ENCODE measurements at regions not wholly inside any gene's neighbourhood (a gene's known extent, or its start where the extent isn't known, plus 50 kb on each side); places are given as distances from the start of the nearest gene placed in this dataset.
"Not testable (repeated sequence)": the region's sequence is repeated elsewhere in the genome, so short reads cannot be mapped to it uniquely, and the experiment has no call there.

DNA sequence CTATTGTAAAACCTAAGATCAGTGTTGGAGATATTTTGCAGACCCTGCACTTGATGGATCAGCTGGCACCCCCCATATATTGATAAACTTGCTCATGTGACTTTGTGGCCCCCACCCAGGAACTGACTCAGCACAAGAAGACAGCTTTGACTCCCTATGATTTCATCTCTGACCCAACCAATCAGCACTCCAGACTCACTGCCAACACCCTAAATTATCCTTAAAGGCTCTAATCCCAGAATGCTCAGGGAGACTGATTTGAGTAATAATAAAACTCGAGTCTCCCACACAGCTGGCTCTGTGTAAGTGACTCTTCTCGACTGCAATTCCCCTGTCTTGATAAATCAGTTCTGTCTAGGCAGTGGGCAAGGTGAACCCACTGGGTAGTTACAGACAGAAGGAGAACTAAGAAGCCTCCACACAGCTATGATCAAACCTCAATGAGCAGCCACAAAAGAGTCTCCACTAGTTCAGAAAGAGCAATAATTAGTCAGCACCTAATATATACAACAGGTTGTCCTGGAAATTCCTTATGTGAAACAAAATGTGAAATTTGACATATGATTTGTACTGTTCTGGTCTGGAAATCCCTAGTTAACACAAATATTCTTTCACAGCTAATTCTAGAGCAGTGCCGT is 52.2 kb downstream of the ACTL7B start:
- DNase-seq, result no peak

DNA sequence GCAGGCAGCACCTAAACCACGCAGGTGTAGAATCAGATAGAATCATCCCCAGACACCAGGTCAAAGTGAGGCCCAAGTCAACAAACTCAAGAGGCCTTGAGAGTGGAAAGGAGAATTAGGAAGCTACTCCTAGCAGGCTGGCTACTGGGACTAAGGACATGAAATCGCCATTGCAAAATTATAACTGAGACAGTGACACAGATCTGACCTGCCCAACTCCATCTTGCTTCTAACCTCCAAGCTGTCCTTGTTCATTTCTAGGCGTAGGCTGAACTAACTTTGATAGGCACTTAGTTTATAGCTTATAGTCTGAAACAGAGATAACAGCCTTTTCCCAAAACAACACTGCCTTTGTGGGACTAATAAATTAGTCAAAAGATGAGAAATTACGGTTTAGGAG is 52.8 kb downstream of the ACTL7B start:
- DNase-seq, result no peak

DNA sequence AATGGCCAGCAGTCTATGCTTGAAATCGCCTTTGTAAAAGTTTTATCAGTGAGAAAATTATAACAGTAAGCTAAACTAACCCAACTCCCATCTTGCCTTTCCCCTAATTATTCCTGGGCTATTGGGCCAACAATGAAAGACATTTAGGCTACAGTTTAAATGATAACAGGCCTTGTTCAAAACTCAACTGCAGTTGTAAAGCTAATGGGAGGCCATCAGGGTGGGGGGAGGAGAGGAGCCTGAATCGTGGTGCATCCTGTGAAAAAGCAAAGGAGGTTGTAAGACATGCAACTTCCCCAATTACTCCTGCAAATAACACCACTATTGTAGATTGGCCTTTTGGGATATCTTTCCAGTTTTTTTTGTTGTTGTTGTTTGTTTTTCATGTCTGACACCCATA is 53.8 kb downstream of the ACTL7B start:
- no peak for DNase-seq

DNA sequence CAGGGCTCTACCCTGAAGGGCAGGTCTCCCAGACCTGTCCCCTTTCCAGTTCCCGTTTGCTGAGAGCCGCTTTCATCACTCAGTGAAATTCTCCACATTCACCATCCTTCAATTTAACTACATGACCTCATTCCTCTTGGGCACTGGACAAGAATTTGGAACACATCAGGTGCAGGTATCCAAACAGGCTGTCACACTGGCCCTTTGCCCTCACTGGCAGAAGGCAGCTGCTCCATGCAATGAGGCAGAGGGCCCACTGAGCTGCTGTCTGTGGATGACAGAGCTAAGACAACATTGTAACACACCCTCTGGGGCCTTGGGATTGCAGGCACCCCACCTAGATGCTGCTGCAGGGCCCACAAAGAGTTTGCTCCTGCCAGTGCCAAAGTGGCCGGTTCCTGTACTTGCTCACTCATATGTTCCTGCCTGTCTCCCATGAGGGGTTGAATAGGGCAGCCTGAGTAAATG is 55.1 kb downstream of the ACTL7B start:
- DNase-seq, result no peak

DNA sequence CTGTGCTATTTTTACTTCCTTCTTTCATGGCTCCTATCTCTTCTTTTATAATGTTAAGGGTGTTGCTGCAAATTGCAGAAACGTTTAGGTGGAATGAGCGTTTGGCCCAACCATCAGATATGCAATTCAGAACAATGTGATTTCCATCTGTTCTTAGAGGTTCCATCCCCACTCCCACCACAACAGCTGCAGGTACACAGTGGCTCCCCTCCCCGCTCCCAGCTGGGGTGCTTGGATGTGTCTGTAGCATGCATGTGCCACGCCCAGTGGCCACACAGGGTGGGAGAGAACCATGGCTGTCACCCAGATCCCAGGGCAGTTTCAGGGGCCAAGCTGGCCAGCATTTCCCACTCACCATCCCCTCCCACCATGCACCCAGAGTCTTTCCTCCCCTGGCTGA is 62.2 kb downstream of the ACTL7B start:
- no peak for DNase-seq

DNA sequence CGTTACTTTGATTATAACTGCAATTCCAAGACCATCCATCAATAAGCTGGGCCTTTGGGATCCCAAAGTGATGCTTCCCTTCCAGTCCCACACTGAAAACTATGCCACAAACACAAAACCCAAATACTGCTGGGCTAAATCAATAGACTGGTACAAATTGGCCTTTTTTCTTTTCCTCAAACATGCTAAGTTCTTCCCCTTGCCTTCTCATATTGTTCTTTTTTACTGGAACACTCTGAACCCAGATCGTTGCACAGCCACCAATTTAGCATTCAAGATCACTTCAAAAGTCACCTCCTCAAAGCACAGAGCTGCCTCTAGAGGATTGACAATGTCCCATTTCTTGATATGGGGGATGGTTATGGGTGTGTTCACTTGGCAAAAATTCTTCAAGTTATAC is 66.0 kb downstream of the ACTL7B start:
- no peak for DNase-seq

DNA sequence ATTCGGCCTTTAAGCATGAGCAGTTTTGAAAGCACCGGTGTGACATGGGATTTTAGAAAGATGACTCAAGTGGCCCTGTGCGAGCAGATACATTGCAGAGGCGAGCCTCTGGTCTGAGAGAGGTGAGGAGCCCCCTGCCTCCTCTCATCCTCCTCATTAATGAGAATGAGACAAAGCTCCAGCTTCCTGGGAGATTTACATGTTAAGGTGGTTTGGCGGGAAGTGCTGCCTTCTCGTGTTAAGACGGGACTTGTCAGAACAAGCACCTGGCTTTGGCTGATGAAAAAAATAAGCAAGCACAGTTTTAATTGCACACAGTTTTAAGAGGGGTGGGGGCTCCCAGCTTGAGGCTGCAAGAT is 68.1 kb downstream of the ACTL7B start:
- DNase-seq, result no peak

DNA sequence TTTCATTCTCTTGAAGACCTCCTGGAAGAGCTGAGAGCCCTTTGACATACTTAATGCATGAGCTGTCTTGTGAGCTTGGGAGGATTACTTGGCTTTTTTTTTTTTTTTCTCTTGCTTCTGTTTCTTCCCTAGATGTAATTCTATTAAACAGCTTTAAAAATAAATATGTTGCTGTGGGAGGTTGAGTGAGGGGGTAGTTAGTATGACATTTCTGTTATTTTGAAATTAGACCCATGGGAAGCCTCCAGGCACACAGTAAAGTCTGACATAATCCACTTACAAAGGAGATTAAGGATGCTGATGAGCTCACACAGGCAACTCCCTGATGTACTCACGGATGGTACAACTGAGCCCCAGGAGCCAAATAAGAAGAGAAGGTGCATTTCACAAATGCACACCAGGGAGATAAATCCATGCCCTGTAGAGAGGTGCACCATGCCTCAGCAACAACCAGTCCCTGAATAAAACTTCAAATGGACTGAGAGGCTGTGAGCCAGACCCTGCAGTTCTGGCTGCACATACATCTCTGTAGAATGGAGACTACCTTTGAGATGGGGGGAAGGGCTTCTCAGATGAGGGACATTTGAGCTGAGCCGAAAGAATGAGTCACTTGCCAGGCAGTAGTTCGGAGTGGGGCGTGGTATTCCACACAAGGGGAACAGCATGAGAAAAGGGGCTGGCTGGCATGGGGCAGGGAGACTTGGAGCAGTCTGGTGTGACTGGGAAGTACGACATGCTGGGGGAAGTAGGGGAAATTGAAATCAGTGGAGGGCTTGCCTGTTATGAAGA is 68.7 kb downstream of the ACTL7B start:
- no peak for DNase-seq

DNA sequence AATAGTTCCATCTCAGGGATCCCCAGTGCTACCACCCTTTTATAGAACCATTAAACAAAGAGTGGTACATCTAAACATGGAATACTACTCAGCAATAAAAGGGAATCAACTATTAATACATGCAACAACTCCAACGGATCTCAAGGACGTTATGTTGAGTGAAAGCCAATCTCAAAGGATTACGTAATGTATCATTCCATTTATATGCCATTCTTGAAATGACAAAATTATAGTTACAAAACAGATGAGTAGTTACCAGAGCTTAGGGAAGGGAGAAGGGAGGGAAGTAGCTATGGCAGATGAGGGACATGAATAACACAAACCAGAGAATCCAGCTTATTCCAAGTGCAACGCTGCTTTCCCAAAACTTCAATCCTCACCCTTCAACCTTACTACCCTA is 69.5 kb downstream of the ACTL7B start:
- DNase-seq, result no peak

DNA sequence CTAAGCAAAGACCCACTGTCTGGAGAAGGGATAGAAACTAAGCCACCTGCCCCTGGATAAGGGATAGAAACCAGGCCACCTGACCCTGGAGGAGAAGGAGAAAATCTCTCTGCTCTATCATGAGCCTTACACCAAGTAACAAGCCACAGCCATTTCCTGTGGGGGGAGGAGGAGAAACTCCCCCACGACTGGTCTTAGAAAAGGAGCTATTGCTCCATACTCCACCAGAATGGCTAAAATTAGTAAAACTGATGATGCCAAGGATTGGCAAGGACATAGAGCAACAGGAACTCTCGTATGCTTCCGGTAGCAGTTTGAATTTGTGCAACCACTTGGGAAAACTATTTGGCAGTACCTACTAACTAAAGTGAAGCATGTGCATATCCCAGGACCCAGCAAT is 70.8 kb downstream of the ACTL7B start:
- no peak for DNase-seq

DNA sequence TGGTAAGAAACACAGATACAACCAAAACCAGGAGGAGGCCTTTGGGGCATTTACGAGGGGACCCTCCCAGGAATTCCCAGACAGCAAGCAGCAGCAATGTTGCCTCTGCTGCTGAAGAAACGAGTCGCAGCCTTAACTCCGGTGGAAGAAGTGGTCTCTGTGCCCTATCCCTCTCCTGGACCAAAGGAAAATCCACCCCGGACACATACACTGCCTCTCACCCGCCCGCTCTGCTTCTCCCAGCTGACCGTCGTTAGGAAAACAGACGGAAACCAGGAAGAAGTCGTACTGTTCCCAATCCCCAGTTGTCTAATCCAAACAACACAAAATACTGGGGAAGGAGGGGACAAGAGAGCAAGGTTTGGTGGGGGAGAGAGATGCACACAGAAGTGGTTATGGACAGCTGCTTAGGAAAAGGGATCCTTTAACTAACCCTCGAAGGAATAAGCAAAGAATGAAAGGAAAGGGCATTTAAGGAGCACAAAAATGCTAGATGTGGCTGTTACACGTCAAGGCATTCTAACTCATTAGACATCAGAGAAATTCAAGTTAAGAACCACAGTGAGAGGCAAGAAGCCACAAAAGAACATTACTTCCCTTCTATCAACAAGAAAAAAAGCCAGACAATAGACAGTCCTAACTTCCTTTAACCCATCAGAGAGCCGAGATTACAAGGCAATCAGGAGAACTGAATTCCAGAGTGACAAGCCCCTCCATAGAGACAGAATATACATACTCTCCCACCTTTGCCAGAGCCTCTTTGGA is 71.9 kb downstream of the ACTL7B start:
- DNase-seq, result no peak

DNA sequence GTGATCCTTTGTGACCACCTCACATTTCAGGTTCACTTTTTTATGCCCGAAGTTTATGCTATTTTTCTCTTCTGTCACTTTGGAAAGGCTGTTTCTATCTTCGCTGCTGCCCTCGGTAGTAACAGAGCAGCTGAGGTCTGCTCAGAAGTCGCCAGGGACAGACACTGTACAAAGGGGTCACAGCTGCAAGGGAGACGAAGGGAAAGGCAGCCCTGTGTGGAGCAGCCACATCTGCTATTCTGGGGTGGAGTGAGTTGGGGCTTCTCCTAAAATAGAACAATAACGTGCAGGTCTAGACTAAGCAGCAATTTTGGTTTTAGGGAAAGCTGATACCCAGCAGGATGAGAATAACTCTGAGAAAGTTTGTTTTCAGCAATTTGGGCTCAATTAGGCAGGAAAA is 72.5 kb downstream of the ACTL7B start:
- DNase-seq, result no peak

DNA sequence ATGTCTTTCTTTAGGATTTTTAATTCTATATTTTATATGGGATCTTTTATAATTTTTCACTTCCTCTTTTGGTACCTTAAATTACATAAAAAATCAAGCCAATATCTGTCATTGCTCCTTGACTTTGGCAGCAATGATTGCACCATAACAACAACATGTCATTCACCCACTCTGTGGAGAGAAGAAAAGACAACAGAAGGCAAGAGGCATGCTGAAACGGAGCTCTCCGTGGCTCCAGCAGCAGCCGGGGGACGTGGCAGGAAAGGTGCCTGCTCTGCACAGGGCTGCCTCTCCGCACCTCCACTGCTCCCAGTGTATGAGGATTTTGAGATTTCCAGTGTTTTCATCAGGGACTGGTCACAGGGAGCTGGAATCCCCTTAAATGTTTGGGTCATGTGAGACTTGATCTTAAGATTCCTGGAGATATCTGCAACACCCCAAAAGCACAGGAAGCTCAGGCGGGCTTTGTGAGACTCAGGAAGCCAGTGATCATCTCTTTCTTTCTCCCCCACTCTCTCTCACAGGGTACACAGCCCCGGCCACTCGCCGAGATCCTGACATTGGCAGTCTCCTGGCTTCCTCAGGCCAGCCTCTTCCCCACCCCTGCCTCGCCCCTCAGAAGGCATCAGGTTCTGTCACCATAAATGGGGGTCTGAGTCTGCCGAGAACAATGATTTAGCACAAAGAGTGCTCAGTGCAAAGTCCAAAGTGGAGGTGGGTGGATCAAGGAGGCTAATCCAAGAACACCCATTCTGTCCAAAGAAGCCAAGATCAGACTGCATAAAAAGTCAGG is 74.6 kb downstream of the ACTL7B start:
- DNase-seq, result no peak

DNA sequence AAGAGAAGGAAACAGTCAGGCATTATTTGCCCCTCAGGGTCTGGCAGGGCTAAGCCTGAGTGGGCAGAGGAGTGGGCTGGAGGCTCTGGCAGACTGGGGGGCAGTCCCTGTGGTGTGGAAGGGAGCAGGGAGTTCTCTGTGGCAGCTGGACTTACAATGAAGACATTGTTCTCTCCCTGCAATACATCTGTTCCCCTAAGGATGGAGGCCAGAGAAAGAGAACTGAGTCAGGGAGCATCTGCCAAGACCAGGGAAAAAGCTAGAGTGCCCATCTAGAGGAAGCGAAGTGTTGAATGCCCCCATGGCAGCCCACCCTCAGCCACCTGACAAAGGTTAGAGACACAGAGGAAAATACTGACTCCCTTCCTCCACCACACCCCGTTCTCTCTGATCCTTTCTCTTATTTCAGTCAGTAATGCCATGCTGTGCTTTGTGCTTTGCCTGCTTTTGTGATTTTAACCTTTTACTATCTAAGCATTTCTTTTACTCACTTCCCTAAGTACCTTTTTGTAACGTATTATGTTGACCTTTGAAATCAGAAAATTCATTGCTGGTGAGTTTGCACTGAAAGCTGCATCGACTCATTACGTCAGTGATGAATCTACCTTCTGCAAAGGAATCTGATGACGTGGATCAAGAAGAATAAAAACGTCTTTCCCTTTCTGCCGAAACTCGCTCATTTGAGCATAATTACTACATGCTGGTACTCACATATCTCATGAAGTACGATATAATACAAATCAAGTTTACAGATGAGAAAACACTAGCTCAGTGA is 76.0 kb downstream of the ACTL7B start:
- DNase-seq, result no peak

DNA sequence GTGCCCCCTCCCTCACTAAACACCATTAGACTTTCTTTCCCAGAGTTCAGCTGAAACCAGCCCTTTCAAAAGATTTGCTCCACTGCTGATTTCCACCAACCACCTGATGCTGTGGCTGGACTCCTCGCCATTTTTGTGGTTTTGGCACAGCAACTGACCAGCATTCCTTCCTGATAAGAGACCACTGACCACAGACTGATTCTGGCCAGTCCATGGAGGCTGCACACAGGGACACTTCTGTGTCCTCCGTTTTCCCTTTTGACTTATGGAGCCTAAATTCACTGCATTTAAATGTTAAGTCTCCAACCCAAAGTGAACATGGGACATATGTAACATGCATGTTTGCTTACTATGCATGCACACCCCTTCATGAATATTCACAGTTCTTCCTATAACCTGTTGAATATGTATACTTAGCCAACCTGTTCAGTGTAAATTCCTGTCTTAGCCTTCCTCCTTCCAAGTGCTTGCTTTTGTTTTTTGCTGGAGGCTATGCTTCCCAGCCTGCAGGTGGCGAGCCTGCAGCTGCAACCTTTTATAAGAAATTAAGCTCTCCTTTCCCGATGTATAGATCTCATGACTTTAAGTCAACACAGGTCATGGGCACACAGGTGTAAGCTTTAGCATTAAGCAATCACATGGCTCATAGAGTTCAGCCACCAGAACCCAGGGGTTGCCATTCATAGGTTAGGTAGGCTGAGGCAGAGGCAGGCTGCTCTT is 78.7 kb downstream of the ACTL7B start:
- no peak for DNase-seq

DNA sequence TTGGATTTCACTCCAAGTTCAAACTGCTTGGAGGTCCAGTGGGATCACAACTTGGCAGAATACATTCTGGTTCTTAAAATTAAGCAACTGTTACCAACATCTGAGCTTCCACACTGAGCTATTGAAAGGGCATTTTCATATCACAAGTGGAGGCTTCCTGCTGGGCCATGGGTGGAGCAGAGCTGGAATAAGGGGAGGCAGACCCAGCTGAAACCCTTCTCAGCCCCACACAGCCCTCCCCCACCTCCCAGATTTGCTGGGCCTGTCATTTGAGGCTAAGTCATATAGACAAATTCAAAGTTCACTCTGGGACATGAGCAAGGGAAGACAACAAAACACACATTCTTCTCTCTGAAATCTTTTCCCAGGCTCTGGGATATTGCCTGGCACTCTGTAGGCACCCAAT is 79.9 kb downstream of the ACTL7B start:
- DNase-seq, result no peak

DNA sequence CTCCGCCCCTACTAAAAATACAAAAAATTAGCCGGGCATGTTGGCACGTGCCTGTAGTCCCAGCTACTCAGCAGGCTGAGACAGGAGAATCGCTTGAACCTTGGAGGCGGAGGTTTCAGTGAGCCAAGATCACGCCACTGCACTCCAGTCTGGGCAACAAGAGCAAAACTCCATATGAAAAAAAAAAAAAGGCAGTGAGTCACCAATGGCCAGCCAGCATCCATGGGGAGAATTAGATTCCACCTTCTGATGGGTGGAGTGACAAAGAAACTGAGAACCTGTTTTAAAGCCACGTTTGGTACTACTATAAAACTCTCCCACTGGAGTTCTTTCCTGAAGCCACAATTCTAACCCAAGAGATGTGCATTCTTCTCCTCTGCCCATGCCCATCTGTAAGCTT is 81.7 kb downstream of the ACTL7B start:
- not testable (repeated sequence) for DNase-seq

DNA sequence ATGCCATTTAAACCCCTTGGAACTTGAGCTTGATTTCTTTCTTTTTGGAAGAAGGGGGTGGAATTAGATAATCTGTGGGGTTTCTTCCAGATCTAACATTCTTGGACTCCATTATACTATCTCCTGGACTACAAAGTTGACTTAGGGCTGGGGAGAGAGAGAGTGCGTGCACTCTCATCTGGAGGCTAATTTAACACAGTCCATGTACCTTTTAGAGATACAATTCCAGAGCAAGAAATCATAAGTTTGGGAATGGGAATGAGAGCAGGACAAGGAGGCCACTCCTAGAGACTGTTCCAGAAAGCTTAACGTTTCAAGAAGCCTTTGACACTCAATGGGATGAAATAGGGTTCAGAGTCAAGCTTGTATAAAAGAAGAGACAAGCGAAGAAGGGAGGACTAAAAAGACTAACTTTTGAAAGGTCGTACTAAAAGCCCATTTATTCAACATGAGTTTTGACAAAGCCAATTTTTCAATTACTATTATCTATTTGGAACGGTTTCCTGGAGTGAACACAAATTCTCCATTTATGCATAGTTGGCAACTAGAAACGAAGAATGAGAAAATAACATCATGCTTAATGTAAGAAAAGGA is 83.4 kb downstream of the ACTL7B start:
- DNase-seq, result no peak

DNA sequence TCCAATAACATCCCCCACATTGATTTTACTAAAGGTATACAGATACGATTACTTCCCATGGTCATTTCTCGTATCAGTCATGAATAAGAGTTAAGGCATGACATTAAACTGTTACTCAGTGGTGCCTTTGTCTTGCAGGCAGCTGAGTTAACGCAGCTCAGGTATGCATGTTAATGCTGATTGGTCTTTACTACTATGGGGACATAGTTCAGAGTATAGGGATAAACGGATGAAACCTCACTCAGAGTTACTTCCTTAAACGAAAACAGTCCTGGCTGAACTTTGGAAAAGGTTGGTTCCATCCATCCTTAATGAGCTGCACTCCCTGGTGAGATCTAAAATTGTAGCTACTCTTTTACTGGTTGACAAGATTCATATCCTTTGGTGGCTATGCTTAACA is 87.0 kb downstream of the ACTL7B start:
- DNase-seq, result no peak

DNA sequence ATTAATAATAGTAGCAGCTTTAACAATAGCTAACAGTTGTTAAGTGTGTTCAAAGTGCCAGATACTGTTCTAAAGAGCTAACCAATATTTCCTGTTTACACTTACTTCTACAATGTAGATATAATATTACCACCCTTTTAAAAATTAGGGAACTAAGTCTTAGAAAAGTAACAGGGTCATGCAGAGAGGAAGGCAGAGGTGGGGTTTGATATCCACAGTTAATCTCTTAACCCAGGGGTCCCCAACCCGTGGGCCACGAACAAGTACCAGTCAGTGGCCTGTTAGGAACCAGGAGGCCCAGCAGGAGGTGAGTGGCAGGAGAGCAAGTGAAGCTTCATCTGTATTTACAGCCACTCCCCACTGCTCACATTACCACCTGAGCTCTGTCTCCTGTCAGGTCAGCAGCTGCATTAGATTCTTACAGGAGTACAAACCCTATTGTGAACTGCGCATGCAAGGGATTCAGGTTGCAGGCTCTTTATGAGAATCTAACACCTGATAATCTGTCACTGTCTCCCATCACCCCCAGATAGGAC is 89.1 kb downstream of the ACTL7B start:
- DNase-seq, result no peak

DNA sequence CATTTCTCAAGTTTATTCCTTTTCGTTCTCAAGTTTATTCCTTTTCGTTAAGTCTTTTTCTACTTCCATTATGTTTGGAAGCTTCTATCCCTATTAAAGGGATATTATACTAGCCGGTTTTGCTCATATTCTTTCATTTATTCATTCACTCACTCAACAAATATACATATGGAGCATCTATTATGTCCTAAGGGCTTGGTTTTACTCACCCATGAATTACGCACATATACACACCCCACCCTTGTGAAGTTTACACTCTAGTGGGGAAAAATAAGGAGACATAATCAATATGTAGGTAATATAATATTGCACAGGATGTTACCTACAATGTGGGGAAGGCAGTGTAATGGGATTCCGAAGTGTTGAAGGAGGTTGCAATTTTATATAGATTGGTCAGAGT is 90.5 kb downstream of the ACTL7B start:
- DNase-seq, result no peak
